H9 (cell line): ENCODE measurements at regions not wholly inside any gene's neighbourhood (a gene's known extent, or its start where the extent isn't known, plus 50 kb on each side); places are given as distances from the start of the nearest gene placed in this dataset.

Source experiments
- DNase-seq: peaks from one replicate; pipeline ENCODE4 v3.0.0-alpha.2; 2017
- H2AFZ ChIP-seq: one replicate; pipeline ENCODE4 v1.6.1; 2013; ENCODE audit warnings: mild to moderate bottlenecking, low read length, control low read depth, moderate library complexity
- H2AK5ac ChIP-seq: 2 replicates; pipeline ENCODE4 v1.6.1; 2013; ENCODE audit warnings: low read length, control low read depth, mixed read lengths; ENCODE audit not compliant: insufficient read length
- H2BK120ac ChIP-seq: one replicate; pipeline ENCODE4 v1.6.1; 2013; ENCODE audit warnings: low read depth, mild to moderate bottlenecking, low read length, control low read depth, inconsistent platforms; ENCODE audit not compliant: poor library complexity, severe bottlenecking
- H2BK12ac ChIP-seq: 2 replicates; pipeline ENCODE4 v1.6.1; 2013; ENCODE audit warnings: low read length, control low read depth, mixed read lengths, low read depth; ENCODE audit not compliant: insufficient read length
- H2BK15ac ChIP-seq: 2 replicates; pipeline ENCODE4 v1.6.1; 2013; ENCODE audit warnings: low read depth, low read length, control low read depth
- H2BK20ac ChIP-seq: one replicate; pipeline ENCODE4 v1.6.1; 2013; ENCODE audit warnings: low read depth, mild to moderate bottlenecking, low read length, control low read depth, inconsistent platforms; ENCODE audit not compliant: poor library complexity, severe bottlenecking
- H2BK5ac ChIP-seq: 2 replicates; pipeline ENCODE4 v1.6.1; 2013; ENCODE audit warnings: low read length, control low read depth, mixed read lengths; ENCODE audit not compliant: insufficient read length
- H3K14ac ChIP-seq: 2 replicates; pipeline ENCODE4 v1.6.1; 2013; ENCODE audit warnings: low read length, control low read depth; ENCODE audit not compliant: insufficient read depth
- H3K18ac ChIP-seq: 2 replicates; pipeline ENCODE4 v1.6.1; 2013; ENCODE audit warnings: low read depth, mild to moderate bottlenecking, mixed read lengths, low read length, control low read depth; ENCODE audit not compliant: insufficient read length
- H3K23ac ChIP-seq: 2 replicates; pipeline ENCODE4 v1.6.1; 2013; ENCODE audit warnings: low read length, control low read depth, mixed read lengths, low read depth; ENCODE audit not compliant: insufficient read length
- H3K23me2 ChIP-seq: 2 replicates; pipeline ENCODE4 v1.6.1; 2013; ENCODE audit warnings: low read depth, mild to moderate bottlenecking, mixed read lengths, low read length, control low read depth; ENCODE audit not compliant: insufficient read length, poor library complexity, severe bottlenecking
- H3K27ac ChIP-seq: 2 replicates; pipeline ENCODE4 v1.5.1; 2013; ENCODE audit warnings: low read length, control low read depth, mixed read lengths, low read depth; ENCODE audit not compliant: insufficient read length
- H3K27me3 ChIP-seq: 2 replicates; pipeline ENCODE4 v1.6.1; 2013; ENCODE audit warnings: low read length, control low read depth, inconsistent platforms; ENCODE audit not compliant: insufficient read depth
- H3K4ac ChIP-seq: 2 replicates; pipeline ENCODE4 v1.6.1; 2013; ENCODE audit warnings: low read depth, mild to moderate bottlenecking, control low read depth, inconsistent platforms, low read length, moderate library complexity
- H3K4me1 ChIP-seq: 2 replicates; pipeline ENCODE4 v1.6.1; 2013; ENCODE audit warnings: low read length, control low read depth, inconsistent platforms; ENCODE audit not compliant: insufficient read depth
- H3K4me2 ChIP-seq: 2 replicates; pipeline ENCODE4 v1.6.1; 2013; ENCODE audit warnings: low read length, control low read depth, mixed read lengths; ENCODE audit not compliant: insufficient read length, insufficient read depth
- H3K56ac ChIP-seq: 2 replicates; pipeline ENCODE4 v1.6.1; 2013; ENCODE audit warnings: low read depth, mild to moderate bottlenecking, mixed read lengths, low read length, control low read depth; ENCODE audit not compliant: insufficient read length
- H3K79me1 ChIP-seq: 2 replicates; pipeline ENCODE4 v1.6.1; 2013; ENCODE audit warnings: low read depth, mild to moderate bottlenecking, moderate library complexity, low read length, control low read depth, inconsistent platforms; ENCODE audit not compliant: insufficient read depth, poor library complexity, severe bottlenecking
- H3K79me2 ChIP-seq: 2 replicates; pipeline ENCODE4 v1.6.1; 2013; ENCODE audit warnings: low read length, control low read depth, inconsistent platforms; ENCODE audit not compliant: insufficient read depth
- H3K9ac ChIP-seq: 2 replicates; pipeline ENCODE4 v1.6.1; 2013; ENCODE audit warnings: low read length, control low read depth, mixed read lengths; ENCODE audit not compliant: insufficient read length; ENCODE audit errors: extremely low read depth
- H3K9me3 ChIP-seq: one replicate; pipeline ENCODE4 v1.6.1; 2013; ENCODE audit warnings: low read depth, low read length, inconsistent platforms; ENCODE audit not compliant: control insufficient read depth
- H3T11ph ChIP-seq: one replicate; pipeline ENCODE4 v1.6.1; 2013; ENCODE audit warnings: mild to moderate bottlenecking, low read length, control low read depth, inconsistent platforms
- H4K20me1 ChIP-seq: one replicate; pipeline ENCODE4 v1.6.1; 2013; ENCODE audit not compliant: control insufficient read depth, insufficient read length, insufficient read depth
- H4K5ac ChIP-seq: 2 replicates; pipeline ENCODE4 v1.6.1; 2013; ENCODE audit warnings: low read depth, mild to moderate bottlenecking, mixed read lengths, low read length, control low read depth; ENCODE audit not compliant: insufficient read length
- H4K8ac ChIP-seq: replicated peaks from 2 replicates; pipeline ENCODE4 v1.6.1; 2013; ENCODE audit warnings: low read length, control low read depth, mixed read lengths, low read depth; ENCODE audit not compliant: insufficient read length
- H4K91ac ChIP-seq: 2 replicates; pipeline ENCODE4 v1.6.1; 2013; ENCODE audit warnings: low read depth, mild to moderate bottlenecking, moderate library complexity, mixed read lengths, low read length, control low read depth; ENCODE audit not compliant: insufficient read length
- H3K27ac Mint-ChIP-seq, 3 experiments: 2 replicates in 2 of 3; 3 replicates in 1 of 3; pipeline ENCODE4 v1.8.0; 2020 to 2021; ENCODE audit warnings: mixed read lengths in 3 of 3, mild to moderate bottlenecking in 1 of 3, moderate library complexity in 1 of 3
- H3K27me3 Mint-ChIP-seq: 2 replicates; pipeline ENCODE4 v1.8.0; 2021; ENCODE audit warnings: low read depth, mild to moderate bottlenecking, moderate library complexity, mixed read lengths
- H3K36me3 Mint-ChIP-seq, 3 experiments: 2 replicates in 2 of 3; 3 replicates in 1 of 3; pipeline ENCODE4 v1.8.0; 2020 to 2021; ENCODE audit warnings: low read depth in 3 of 3, mixed read lengths in 3 of 3; ENCODE audit not compliant: insufficient read depth in 1 of 3
- H3K4me1 Mint-ChIP-seq, 2 experiments: 2 replicates each; pipeline ENCODE4 v1.8.0; 2020; ENCODE audit warnings: mixed read lengths in 2 of 2
- H3K4me3 Mint-ChIP-seq, 2 experiments: 2 replicates in 1 of 2; 3 replicates in 1 of 2; pipeline ENCODE4 v1.8.0; 2020 to 2021; ENCODE audit warnings: mild to moderate bottlenecking in 2 of 2, mixed read lengths in 2 of 2, moderate library complexity in 1 of 2
- H3K9me3 Mint-ChIP-seq, 2 experiments: 2 replicates in 1 of 2; 3 replicates in 1 of 2; pipeline ENCODE4 v1.8.0; 2020; ENCODE audit warnings: mild to moderate bottlenecking in 2 of 2, mixed read lengths in 2 of 2, moderate library complexity in 1 of 2
- WGBS: extraction: QIAGEN DNeasy Blood & Tissue Kit; methylation state at CpG from one replicate; pipeline ENCODE4 v1.1.7; 2013; ENCODE audit warnings: missing lambda C conversion rate, low lambda C conversion rate, mixed read lengths; ENCODE audit not compliant: insufficient read length; ENCODE audit errors: extremely low coverage; 5-methylcytosine and 5-hydroxymethylcytosine counted together
- TF ChIP-seq, protein P1 (sequence below): fragments of 200-600 bp; sonication (generic); conservative IDR thresholded peaks from 3 replicates; pipeline ENCODE4 v1.8.0; 2021; ENCODE audit warnings: antibody characterized with exemption, mild to moderate bottlenecking

DNA sequence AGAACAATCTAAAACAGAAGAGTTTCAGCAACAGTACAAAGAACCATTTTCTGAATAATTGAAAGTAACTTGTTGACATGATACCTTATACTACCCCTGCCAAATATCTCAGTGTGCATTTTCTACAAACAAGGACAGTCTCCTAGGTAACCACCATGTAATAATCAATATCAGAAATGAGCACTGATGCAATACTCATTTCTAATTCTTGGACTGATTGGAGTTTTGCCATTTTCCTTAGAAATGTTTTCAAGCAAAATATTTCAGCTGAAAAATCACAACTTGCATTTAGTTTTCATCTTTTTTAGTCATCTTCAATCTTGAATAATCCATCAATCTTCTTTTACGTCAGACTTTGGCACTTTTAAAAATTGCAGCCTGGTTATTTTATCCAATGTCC lies 420.2 kb downstream of the CDC14C start:
- Histone ChIP-seq H3K79me2 (no peaks in the 10 kb centered on the region), H4K5ac (no peak overlapping the region), H3K79me1 (no peaks in the 10 kb centered on the region), H3K14ac (no peak overlapping the region), H4K20me1 (no peaks in the 10 kb centered on the region), H3K27ac (no peak overlapping the region), H2AK5ac (no peak overlapping the region), H3K27me3 (no peaks in the 10 kb centered on the region), H2BK12ac (no peak overlapping the region), H3K18ac (no peak overlapping the region), H3K56ac (no peak overlapping the region), H3T11ph (no peak overlapping the region), H2BK120ac (no peak overlapping the region), H2AFZ (no peak overlapping the region), H3K9ac (no peak overlapping the region), H3K23ac (no peak overlapping the region), H2BK15ac (no peak overlapping the region), H2BK5ac (no peak overlapping the region), H3K4ac (no peak overlapping the region), H3K4me2 (no peak overlapping the region), H3K23me2 (no peaks in the 10 kb centered on the region), H4K91ac (no peak overlapping the region), H3K4me1 (no peaks in the 10 kb centered on the region), H3K9me3 (peaks cover 13% of the 10 kb centered on the region), H2BK20ac (no peak overlapping the region), H4K8ac (no peak overlapping the region)
- no peaks in the 10 kb centered on the region for H3K27me3 Mint-ChIP-seq
- no peak overlapping the region for H3K4me3 Mint-ChIP-seq
- TF ChIP-seq, protein P1, sequence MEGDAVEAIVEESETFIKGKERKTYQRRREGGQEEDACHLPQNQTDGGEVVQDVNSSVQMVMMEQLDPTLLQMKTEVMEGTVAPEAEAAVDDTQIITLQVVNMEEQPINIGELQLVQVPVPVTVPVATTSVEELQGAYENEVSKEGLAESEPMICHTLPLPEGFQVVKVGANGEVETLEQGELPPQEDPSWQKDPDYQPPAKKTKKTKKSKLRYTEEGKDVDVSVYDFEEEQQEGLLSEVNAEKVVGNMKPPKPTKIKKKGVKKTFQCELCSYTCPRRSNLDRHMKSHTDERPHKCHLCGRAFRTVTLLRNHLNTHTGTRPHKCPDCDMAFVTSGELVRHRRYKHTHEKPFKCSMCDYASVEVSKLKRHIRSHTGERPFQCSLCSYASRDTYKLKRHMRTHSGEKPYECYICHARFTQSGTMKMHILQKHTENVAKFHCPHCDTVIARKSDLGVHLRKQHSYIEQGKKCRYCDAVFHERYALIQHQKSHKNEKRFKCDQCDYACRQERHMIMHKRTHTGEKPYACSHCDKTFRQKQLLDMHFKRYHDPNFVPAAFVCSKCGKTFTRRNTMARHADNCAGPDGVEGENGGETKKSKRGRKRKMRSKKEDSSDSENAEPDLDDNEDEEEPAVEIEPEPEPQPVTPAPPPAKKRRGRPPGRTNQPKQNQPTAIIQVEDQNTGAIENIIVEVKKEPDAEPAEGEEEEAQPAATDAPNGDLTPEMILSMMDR = no peak
- H3K36me3 Mint-ChIP-seq = peaks cover 2 to 8% (median 4%) of the 10 kb centered on the region in 3 experiments; a peak in 3 of 7 replicates
- DNase-seq = no peak
- peaks cover 14 to 18% of the 10 kb centered on the region in 2 experiments; a peak in 4 of 5 replicates for H3K9me3 Mint-ChIP-seq
- H3K27ac Mint-ChIP-seq = no peak overlapping the region
- WGBS = no CpG with 5 or more reads among the region's 1 CpG
- H3K4me1 Mint-ChIP-seq = peaks cover 0 to 6% of the 10 kb centered on the region in 2 experiments; a peak in 2 of 4 replicates
